HG03135 (cell line): ENCODE measurements at regions not wholly inside any gene's neighbourhood (a gene's known extent, or its start where the extent isn't known, plus 50 kb on each side); places are given as distances from the start of the nearest gene placed in this dataset.
"Not testable (repeated sequence)": the region's sequence is repeated elsewhere in the genome, so short reads cannot be mapped to it uniquely, and the experiment has no call there.

ENCODE experiments used
- ATAC-seq: cut with Tn5 transposase; IDR thresholded peaks from one replicate; pipeline ENCODE4 v1.9.1; 2021; ENCODE audit warnings: mild to moderate bottlenecking, moderate library complexity; ENCODE audit not compliant: unreplicated experiment

DNA sequence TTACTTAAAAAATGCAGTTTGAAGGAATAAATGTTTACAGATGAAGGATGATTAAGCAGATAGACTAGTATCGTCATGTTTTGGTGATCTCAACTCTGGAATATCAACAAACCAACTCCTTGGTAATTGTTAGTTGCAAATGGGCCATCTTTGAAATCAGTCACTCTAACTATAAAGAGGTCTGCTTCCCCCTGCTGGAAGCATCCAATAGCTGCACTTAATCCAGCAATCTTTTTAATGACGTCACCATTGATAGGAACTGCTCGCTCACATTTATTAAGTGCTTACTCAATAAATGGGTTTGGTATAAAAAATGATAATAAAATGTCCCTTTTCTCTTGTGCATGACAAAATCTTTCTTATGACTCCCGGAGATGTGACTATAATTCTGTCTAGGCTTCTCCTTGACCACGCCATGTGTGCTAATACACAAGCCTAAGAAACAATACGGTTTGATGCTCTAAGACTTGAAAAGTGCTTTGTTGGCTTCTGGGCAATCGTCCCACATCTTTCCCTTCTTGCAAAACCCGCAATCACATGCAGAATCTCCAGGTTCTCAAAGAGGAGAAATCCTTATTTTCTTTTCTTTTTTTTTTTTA, 227.6 kb upstream of the POU1F1 start:
- peak; percentile 88 for ATAC-seq

DNA sequence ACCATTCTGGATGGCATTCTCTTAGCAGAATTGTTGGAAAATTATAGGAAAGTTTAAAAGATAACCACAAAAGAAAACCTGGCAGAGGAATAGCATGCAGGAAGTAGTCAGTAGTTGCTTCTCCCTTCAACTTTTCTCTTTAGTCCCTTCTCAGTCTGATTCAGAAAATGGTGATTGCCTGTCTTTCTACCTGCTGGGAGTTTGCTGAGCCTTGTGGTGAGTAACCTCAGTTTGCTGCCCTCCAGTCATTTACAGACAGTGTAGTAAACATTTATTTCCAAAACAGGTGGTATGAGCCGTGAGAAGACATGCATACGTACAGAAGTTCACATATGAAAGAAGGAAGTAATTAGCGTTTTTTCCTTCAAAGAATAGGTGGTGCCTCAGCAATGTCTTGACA, 224.7 kb upstream of the POU1F1 start:
- no peak for ATAC-seq

DNA sequence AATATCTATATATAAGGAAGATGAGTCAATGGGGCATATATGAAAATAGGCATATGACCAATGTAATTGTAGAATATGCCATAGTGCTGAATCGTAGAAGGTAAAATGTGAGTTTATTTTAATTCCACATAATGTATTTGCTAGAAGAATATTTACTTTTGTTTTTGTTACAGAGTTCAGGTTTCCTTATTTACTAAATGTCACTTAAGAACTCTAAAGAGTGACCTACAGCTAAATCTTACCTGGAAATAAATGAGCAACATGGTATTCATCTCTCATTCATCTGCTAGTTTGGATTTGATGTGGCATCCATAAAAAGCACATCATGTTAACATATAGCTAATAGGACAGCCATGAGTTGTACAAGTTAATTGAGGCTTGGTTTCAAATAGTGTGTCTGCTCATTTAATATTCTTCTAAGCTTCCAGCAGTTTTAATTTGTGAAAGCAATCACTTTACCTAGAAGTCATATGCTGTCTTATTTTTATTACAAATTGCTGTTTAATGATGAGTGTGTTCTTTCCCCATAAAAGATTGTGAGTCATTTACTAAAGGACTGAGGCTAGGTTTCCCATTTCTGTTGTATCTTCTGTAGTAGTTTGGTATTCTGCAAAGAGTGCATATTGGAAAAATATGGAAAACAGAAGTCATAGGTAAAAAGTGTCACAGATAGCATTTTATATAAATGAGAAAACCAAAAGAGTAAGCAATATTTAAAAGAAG, 222.1 kb upstream of the POU1F1 start:
- ATAC-seq, result no peak

DNA sequence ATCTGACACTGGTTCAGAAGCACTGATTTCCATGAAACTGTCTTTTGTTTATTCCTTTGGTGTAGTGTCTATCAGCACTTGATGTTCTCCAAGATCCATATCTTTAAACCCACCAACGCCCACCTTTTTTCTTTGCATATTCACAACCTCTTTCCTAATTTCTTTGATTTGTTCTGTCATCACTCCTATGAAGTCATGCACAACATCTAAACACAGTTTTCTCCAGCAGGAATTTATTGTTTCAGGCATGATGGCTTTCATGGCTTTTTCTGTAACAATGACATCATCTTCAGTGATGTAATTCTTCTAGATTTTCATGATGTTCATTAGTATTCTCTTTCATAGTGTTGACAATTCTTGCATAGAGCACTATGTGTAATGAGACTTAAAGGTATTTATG, 219.6 kb upstream of the POU1F1 start:
- no peak for ATAC-seq

DNA sequence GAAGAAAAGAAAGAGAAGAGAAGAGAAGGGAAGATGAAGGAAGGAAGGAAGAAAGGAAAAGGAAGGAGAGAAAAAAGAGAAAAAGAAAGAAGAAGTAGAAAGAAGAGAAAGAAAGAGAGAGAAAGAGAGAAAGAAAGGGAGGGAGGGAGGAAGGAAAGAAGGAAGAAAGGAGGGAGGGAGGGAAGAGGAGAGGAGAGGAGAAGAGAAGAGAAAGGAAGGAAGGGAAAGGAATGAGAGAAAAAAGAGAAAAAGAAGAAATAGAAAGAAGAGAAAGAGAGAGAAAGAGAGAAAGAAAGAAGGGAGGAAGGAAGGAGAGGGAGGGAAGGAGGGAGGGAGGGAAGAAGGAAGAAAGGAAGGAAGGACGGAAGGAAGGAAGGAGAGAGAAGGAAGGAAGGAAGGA, 217.9 kb upstream of the POU1F1 start:
- no peak for ATAC-seq

- ATAC-seq, result no peak
These were observed 215.5 kb upstream of the POU1F1 start for GRCh38 chr3:87491843-87492242.

GRCh38 chr3:87489892-87490291, 213.5 kb upstream of the POU1F1 start:
- no peak for ATAC-seq

DNA sequence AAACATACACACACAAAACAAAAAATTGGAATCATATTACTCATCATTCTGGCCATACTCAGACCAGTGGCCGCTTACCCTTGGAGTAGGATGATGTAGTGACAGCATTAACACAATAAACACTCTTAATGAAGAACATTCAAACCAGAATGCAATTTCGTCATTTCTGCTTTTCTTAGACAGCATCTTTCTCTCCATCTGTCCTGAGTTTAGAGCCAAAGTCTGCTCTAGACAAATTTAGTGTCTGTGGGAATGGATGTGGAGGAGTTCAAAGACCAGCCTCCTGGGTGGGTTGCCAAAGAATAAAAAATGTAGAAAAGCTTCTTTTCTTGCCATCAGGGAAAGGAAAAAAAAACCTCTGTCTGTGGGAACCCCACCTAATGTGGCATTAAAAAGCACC, 212.4 kb upstream of the POU1F1 start:
- ATAC-seq, result no peak

- not testable (repeated sequence) for ATAC-seq
These were observed 210.3 kb upstream of the POU1F1 start for GRCh38 chr3:87486635-87487034.

GRCh38 chr3:87486115-87486514, 209.7 kb upstream of the POU1F1 start:
- ATAC-seq, result no peak

GRCh38 chr3:87478716-87479115, 202.3 kb upstream of the POU1F1 start:
- no peak for ATAC-seq

DNA sequence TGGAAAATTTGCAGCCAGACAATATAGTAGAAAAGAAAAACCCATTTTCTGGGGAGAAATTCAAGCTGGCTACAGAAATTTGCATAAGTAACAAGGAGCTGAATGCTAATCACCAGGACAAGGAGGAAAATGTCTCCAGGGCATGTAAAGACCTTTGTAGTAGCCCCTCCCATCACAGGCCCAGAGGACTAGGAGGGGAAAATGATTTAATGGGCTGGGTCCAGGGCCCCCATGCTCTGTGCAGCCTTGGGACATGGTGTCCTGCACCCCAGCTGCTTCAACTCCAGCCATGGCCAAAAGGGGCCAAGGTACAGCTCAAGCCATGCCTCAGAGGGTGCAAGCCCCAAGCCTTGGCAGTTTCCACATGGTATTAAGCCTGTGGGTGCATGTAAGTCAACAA, 197.6 kb upstream of the POU1F1 start:
- no peak for ATAC-seq

- ATAC-seq, result no peak
These were observed 192.6 kb upstream of the POU1F1 start for GRCh38 chr3:87468938-87469337.

DNA sequence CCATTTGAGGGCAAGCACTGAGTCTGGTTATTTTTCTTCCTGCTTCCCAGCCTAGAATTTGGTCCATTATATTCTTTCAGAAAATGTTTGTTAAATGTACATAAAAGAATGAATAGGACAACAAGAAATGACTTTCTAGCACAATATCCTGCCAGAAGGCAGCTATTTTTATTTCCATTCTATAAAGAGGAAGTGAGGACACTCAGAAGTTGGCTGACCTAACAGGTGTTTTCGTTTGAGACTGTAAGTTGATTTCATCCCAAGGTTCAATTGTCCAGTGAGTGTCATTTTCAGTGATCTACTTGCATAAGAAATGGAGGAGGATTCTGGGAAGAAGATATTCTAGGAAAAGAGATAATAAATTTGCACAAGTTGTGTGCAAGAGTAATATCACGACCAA, 191.9 kb upstream of the POU1F1 start:
- ATAC-seq, result no peak

- ATAC-seq, result no peak
These were observed 185.8 kb upstream of the POU1F1 start for GRCh38 chr3:87462228-87462627.

DNA sequence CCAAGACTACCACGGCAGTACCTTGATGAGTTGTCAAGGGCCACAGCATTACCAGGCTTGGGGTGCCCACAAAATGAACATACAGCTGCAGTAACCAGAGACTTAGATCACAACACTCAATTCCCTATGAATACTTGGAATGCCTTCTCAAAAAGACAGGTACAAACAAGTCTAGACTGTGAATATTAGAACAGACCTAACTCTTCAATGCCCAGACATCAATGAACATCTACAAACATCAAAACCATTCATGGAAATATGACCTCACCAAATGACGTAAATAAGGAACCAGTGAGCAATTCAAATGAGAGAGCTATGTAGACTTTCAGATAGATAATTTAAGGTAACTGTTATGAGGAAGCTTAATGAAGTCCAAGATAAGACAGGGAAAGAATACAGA, 185.1 kb upstream of the POU1F1 start:
- ATAC-seq, result no peak

DNA sequence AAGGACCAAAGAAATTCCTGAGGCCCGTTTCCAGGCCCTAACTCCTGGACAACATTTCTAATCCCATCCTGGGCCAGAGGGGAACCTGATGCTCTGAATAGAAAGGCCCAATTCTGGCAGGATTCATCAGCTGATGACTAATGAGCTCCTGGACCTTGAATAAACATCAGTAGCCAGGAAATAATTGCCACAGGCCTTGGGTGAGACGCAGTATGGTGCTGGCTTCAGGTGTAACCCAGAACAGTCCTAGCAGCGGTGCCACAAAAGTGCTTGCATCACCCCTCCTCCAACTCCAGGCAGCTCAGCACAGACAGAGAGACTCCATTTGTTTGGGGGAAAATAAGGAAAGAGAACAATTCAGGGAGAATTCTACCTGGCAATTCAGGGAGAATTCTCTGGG, 184.7 kb upstream of the POU1F1 start:
- ATAC-seq, result no peak

- ATAC-seq, result no peak
These were observed 172.2 kb upstream of the POU1F1 start for GRCh38 chr3:87448558-87448957.

GRCh38 chr3:87446849-87447387, 170.5 kb upstream of the POU1F1 start:
- no peak for ATAC-seq

DNA sequence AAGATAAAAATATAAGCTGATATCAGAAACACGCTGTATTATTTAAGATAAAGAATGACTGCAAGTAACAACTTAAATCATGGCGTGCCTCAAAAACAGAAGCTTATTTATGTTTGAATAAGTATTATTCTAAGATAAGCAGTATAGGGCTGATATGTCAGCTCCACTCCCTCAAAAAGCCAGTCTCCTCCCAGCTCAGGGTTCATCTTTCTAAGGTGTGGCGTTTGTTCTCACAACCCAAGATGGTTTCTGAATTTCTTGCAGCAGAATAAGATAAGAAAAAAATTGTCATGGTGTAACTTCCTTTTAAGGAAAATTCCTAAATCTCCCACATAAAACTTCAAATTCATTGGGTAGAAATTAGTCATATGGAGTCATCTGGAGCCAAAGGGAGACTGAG, 166.1 kb upstream of the POU1F1 start:
- ATAC-seq, result no peak

- ATAC-seq, result no peak
These were observed 161.4 kb upstream of the POU1F1 start for GRCh38 chr3:87437765-87438164.

DNA sequence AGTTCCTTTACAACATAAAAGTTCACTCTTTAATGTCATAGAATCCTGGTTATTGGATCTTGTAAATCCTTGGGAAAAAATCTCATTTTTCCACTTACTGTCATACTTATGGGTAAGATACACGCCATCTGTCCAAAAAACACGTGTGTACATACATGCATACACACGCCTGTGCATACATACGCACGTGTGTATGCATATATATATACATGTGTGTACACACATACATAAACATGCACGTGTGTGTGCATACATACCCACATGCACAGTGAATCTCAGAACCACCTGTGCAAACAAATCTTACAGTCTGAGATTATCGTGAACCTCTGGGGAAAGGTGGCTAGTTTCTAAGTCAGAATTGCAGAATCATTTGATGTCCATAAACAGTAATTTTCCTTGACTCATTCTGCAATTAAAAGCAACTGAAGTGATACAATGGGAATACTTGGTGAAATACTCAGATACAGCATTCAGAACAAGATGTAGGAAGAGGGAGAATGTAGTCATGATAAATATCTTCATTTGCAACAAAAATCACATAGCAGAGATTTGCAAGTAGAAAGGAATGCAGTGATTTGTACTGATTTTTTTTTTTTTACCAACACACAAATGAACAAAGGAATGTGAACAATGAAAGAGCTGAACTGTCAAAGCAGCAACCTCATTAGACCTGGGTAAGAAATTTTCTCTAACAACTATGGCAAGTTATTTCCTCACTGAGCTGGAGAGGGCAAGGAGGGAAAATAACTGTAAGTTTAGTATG, 160.6 kb upstream of the POU1F1 start:
- no peak for ATAC-seq
